ENCODE measurements at regions not wholly inside any gene's neighbourhood (a gene's known extent, or its start where the extent isn't known, plus 50 kb on each side); places are given as distances from the start of the nearest gene placed in this dataset.

- TF ChIP-seq, protein P1, sequence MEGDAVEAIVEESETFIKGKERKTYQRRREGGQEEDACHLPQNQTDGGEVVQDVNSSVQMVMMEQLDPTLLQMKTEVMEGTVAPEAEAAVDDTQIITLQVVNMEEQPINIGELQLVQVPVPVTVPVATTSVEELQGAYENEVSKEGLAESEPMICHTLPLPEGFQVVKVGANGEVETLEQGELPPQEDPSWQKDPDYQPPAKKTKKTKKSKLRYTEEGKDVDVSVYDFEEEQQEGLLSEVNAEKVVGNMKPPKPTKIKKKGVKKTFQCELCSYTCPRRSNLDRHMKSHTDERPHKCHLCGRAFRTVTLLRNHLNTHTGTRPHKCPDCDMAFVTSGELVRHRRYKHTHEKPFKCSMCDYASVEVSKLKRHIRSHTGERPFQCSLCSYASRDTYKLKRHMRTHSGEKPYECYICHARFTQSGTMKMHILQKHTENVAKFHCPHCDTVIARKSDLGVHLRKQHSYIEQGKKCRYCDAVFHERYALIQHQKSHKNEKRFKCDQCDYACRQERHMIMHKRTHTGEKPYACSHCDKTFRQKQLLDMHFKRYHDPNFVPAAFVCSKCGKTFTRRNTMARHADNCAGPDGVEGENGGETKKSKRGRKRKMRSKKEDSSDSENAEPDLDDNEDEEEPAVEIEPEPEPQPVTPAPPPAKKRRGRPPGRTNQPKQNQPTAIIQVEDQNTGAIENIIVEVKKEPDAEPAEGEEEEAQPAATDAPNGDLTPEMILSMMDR (conservative IDR thresholded peaks at IDR 0.05; ENCODE audit: low read depth, low read length) = no peak
- TF ChIP-seq, protein P2, sequence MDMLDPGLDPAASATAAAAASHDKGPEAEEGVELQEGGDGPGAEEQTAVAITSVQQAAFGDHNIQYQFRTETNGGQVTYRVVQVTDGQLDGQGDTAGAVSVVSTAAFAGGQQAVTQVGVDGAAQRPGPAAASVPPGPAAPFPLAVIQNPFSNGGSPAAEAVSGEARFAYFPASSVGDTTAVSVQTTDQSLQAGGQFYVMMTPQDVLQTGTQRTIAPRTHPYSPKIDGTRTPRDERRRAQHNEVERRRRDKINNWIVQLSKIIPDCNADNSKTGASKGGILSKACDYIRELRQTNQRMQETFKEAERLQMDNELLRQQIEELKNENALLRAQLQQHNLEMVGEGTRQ (IDR thresholded peaks at IDR 0.05; ENCODE audit: low read depth, low read length) = no peak
- no peak for TF ChIP-seq MAFK (IDR thresholded peaks at IDR 0.05; ENCODE audit: low read depth, low read length)
- TF ChIP-seq, protein P3, sequence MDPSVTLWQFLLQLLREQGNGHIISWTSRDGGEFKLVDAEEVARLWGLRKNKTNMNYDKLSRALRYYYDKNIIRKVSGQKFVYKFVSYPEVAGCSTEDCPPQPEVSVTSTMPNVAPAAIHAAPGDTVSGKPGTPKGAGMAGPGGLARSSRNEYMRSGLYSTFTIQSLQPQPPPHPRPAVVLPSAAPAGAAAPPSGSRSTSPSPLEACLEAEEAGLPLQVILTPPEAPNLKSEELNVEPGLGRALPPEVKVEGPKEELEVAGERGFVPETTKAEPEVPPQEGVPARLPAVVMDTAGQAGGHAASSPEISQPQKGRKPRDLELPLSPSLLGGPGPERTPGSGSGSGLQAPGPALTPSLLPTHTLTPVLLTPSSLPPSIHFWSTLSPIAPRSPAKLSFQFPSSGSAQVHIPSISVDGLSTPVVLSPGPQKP (IDR thresholded peaks at IDR 0.05; ENCODE audit: borderline replicate concordance, low read depth, low read length) = no peak
- TF ChIP-seq RCOR1 (IDR thresholded peaks at IDR 0.05; ENCODE audit: insufficient replicate concordance, low read length) = no peak
- no peak for TF ChIP-seq CEBPB (IDR thresholded peaks at IDR 0.05; ENCODE audit: low read depth, low read length)
Measured at GRCh38 chr11:19337779-19338178, 97.0 kb upstream of the E2F8 start.
